Heart left ventricle (tissue), 16 donors: ENCODE measurements at regions not wholly inside any gene's neighbourhood (a gene's known extent, or its start where the extent isn't known, plus 50 kb on each side); places are given as distances from the start of the nearest gene placed in this dataset.

Experiments used
- ATAC-seq, 4 donors: fragments of 200-7000 bp; cut with Tn5 transposase; one replicate each; pipeline ENCODE4 v1.9.1; 2020 to 2022; ENCODE audit warnings: moderate library complexity in 4 of 4, mild to moderate bottlenecking in 3 of 4, moderate number of reproducible peaks in 1 of 4
- DNase-seq, 5 donors: peaks; one replicate each; pipeline ENCODE4 v3.0.0-alpha.2; 2020
- H3K27ac ChIP-seq, 12 donors: fragments of 200-600 bp; sonication (generic) in 4 of 12; one replicate each; pipeline versions ENCODE4 v1.5.0 to v1.8.0; 2016 to 2022; ENCODE audit warnings: mild to moderate bottlenecking in 2 of 12
- H3K27me3 ChIP-seq, 9 donors: fragments of 200-600 bp; sonication (generic) in 2 of 9; one replicate each; pipeline versions ENCODE4 v1.5.1 to v1.8.0; 2016 to 2022; ENCODE audit warnings: mild to moderate bottlenecking in 3 of 9
- H3K36me3 ChIP-seq, 9 donors: fragments of 200-600 bp; sonication (generic) in 2 of 9; one replicate each; pipeline versions ENCODE4 v1.5.0 to v1.8.0; 2018 to 2022; ENCODE audit warnings: mild to moderate bottlenecking in 2 of 9
- H3K4me1 ChIP-seq, 12 donors: fragments of 200-600 bp; sonication (generic) in 4 of 12; one replicate each; pipeline versions ENCODE4 v1.5.0 to v1.8.0; 2016 to 2022; ENCODE audit warnings: mild to moderate bottlenecking in 3 of 12
- H3K4me3 ChIP-seq, 12 donors: fragments of 200-600 bp; sonication (generic) in 4 of 12; one replicate each; pipeline versions ENCODE4 v1.5.0 to v1.8.0; 2017 to 2022; ENCODE audit warnings: mild to moderate bottlenecking in 9 of 12, moderate library complexity in 4 of 12
- H3K9me3 ChIP-seq, 12 donors: fragments of 200-600 bp; sonication (generic) in 4 of 12; one replicate each; pipeline versions ENCODE4 v1.5.0 to v1.8.0; 2016 to 2022; ENCODE audit warnings: mild to moderate bottlenecking in 1 of 12
- CTCF ChIP-seq, 12 donors: fragments of 200-600 bp; sonication (generic) in 4 of 12; IDR thresholded peaks; one replicate each; pipeline versions ENCODE4 v1.5.0 to v1.8.0; 2018 to 2022; ENCODE audit warnings: antibody characterized with exemption in 12 of 12, mild to moderate bottlenecking in 5 of 12
- POLR2A ChIP-seq, 2 donors: fragments of 450-650 bp; IDR thresholded peaks; one replicate each; pipeline ENCODE4 v1.6.1; 2017; ENCODE audit warnings: antibody characterized with exemption in 2 of 2, mild to moderate bottlenecking in 2 of 2, moderate library complexity in 2 of 2
- WGBS, 4 donors: extraction: QIAGEN DNeasy Blood & Tissue Kit in 2 of 4; methylation state at CpG; one replicate each; pipeline versions ENCODE4 v1.1.5 to v1.1.7; 2013 to 2018; 5-methylcytosine and 5-hydroxymethylcytosine counted together
- intact Hi-C, 10 donors: fragments of 100-400 bp; cut with DNase I; formaldehyde crosslinking; loops; one replicate each; pipeline versions ENCODE4 v1.11.1 to v1.14.2; 2022
- donor health status: ischemic (EF 13 %, LVEDD 7.1; RV severe dilation, severe dysfunction).
- donor health status: healthy with polysubstance abuse.
- donor health status: DM: no; HTN: yes; CAD: no.
- donor health status: DM: no; HTN: no; CAD: no.
- donor health status: ischemic (EF 25% LVEDD 6.9; RV normal size, moderate dysfunction).
- donor health status: ischemic (EF 25% LVEDD 5.7; RV mildly dilated, moderate dysfunction).
- donor health status: healthy.
- donor health status: DM: yes; HTN: yes; CAD: no.
- donor health status: ischemic (EF 35%, LVEDD 5.7; RV mildly dilated, moderate dysfunction).
- donor health status: nonischemic (EF 11% LVEDD 7.7; RV severe dilation, severe dysfunction).
- donor health status: DM: yes; HTN: yes; CAD: no.
- donor health status: PGD.
- donor health status: ischemic (EF 29% LVEDD 5.4; RV normal size, mild dysfunction).
- donor health status: nonischemic (EF 23%, LVEDD 6.1; RV moderate dilation, normal function).

GRCh38 chr13:26909477-26909876 is 148.9 kb upstream of the GPR12 start:
- no peak overlapping the region for H3K4me3 ChIP-seq
- intact Hi-C loops = no loop called here
- no peaks in the 10 kb centered on the region for H3K9me3 ChIP-seq
- 58 to 71% (median 66%) methylated on average over 6 of the region's 6 CpGs for WGBS, 4 donors
- DNase-seq (no peak), ATAC-seq (no peak)
- no peaks in the 10 kb centered on the region for H3K36me3 ChIP-seq
- no peak overlapping the region for H3K27ac ChIP-seq
- no peaks in the 10 kb centered on the region for H3K4me1 ChIP-seq
- H3K27me3 ChIP-seq = peaks cover 0 to 44% (median 0%) of the 10 kb centered on the region in 9 donors
- TF ChIP-seq CTCF (IDR thresholded peaks at IDR 0.05) = no peak
- TF ChIP-seq POLR2A (IDR thresholded peaks at IDR 0.05) = no peak

GRCh38 chr13:26908126-26908525 is 147.5 kb upstream of the GPR12 start:
- DNase-seq (no peak), ATAC-seq (no peak)
- Histone ChIP-seq H3K36me3 (no peaks in the 10 kb centered on the region), H3K27me3 (peaks cover 0 to 51% (median 0%) of the 10 kb centered on the region in 9 donors), H3K27ac (no peak overlapping the region), H3K4me3 (no peak overlapping the region), H3K4me1 (no peaks in the 10 kb centered on the region), H3K9me3 (no peaks in the 10 kb centered on the region)
- TF ChIP-seq CTCF (IDR thresholded peaks at IDR 0.05) (no peak), POLR2A (IDR thresholded peaks at IDR 0.05) (no peak)
- 72 to 82% (median 77%) methylated on average over 4 of the region's 4 CpGs for WGBS, 4 donors
- intact Hi-C loops = no loop called here

GRCh38 chr13:26899202-26899601 is 138.6 kb upstream of the GPR12 start:
- no peak for TF ChIP-seq CTCF (IDR thresholded peaks at IDR 0.05)
- no peak for TF ChIP-seq POLR2A (IDR thresholded peaks at IDR 0.05)
- intact Hi-C loops = no loop called here
- Histone ChIP-seq H3K9me3 (no peaks in the 10 kb centered on the region), H3K27ac (no peak overlapping the region), H3K4me3 (no peak overlapping the region), H3K27me3 (peaks cover 0 to 58% (median 6%) of the 10 kb centered on the region in 9 donors), H3K36me3 (no peaks in the 10 kb centered on the region), H3K4me1 (no peaks in the 10 kb centered on the region)
- WGBS, 4 donors = 67 to 78% (median 75%) methylated on average over 5 of the region's 5 CpGs
- no peak for ATAC-seq
- no peak for DNase-seq

- ATAC-seq (no peak), DNase-seq (no peak)
- H3K27me3 ChIP-seq = peaks cover 0 to 56% (median 6%) of the 10 kb centered on the region in 9 donors
- 74 to 77% (median 75%) methylated on average over 22 to 23 of the region's 23 CpGs for WGBS, 4 donors
- H3K27ac ChIP-seq = no peak overlapping the region
- H3K36me3 ChIP-seq = no peaks in the 10 kb centered on the region
- TF ChIP-seq CTCF (IDR thresholded peaks at IDR 0.05) (no peak), POLR2A (IDR thresholded peaks at IDR 0.05) (no peak)
- no peaks in the 10 kb centered on the region for H3K9me3 ChIP-seq
- no peaks in the 10 kb centered on the region for H3K4me1 ChIP-seq
- intact Hi-C loops = no loop called here
- no peak overlapping the region for H3K4me3 ChIP-seq
These were observed 137.3 kb upstream of the GPR12 start for GRCh38 chr13:26897706-26898550.
